ENCODE measurements at regions not wholly inside any gene's neighbourhood (a gene's known extent, or its start where the extent isn't known, plus 50 kb on each side); places are given as distances from the start of the nearest gene placed in this dataset.

- dilution Hi-C loops (cut with MboI; ENCODE audit: extremely low pct_ligation_motif_present, low sequenced_read_pairs), result no loop called here
- no peak for FAIRE-seq
Measured at GRCh38 chr18:35808796-35809195, 163.7 kb upstream of the RMP24 start.

More at GRCh38 chr18:35808796-35809195, 163.7 kb upstream of the RMP24 start:
- intact Hi-C loops (cut with micrococcal nuclease), result no loop called here
- Histone ChIP-seq H3K36me3 (ENCODE audit: control insufficient read depth in 2 of 2, extremely low read depth in 1 of 2, insufficient read depth in 2 of 2, low read length in 2 of 2) (no peaks in the 10 kb centered on the region), H3K4me2 (ENCODE audit: insufficient read depth, low read length) (no peak overlapping the region), H3K79me2 (ENCODE audit: control insufficient read depth, insufficient read depth, low read length) (no peaks in the 10 kb centered on the region), H3K27me3 (ENCODE audit: control insufficient read depth in 2 of 2, insufficient read depth in 2 of 2, low read length in 2 of 2) (peaks cover 2 to 18% of the 10 kb centered on the region in 2 experiments), H3K9me3 (replicated peaks; ENCODE audit: control insufficient read depth, insufficient read depth, low read length) (no peaks in the 10 kb centered on the region), H3K27ac (ENCODE audit: insufficient read depth, low read depth, low read length) (no peak overlapping the region), H3K4me3 (replicated peaks in 1 of 3; ENCODE audit: insufficient read depth in 1 of 3, low read depth in 1 of 3, low read length in 3 of 3) (no peak overlapping the region), H3K4me1 (ENCODE audit: control insufficient read depth, extremely low read depth, insufficient read depth, low read length) (peaks cover 12% of the 10 kb centered on the region), H4K20me1 (replicated peaks; ENCODE audit: control insufficient read depth, extremely low read depth, insufficient read depth, low read length) (no peaks in the 10 kb centered on the region), H2AFZ (ENCODE audit: low read depth, low read length) (no peak overlapping the region), H3K9ac (replicated peaks; ENCODE audit: extremely low read depth, insufficient read depth, low read length) (no peak overlapping the region), H3K9me1 (replicated peaks; ENCODE audit: control insufficient read depth, extremely low read depth, insufficient read depth, low read length) (no peaks in the 10 kb centered on the region)
- ChIA-PET CTCF (interaction anchor here (1.2 kb wide), 1 partner anchor 9 kb away, joined by 3 read pairs; no protein-coding TSS in a partner anchor), POLR2A (no interaction called here)
- TF ChIP-seq JUN (IDR thresholded peaks at IDR 0.05; ENCODE audit: borderline replicate concordance, insufficient read depth, insufficient read length, low read depth), result no peak
- no peak for TF ChIP-seq CTCF (IDR thresholded peaks at IDR 0.05; ENCODE audit: extremely low read depth in 1 of 2, insufficient read depth in 1 of 2, low read depth in 1 of 2, low read length in 2 of 2)
- TF ChIP-seq EZH2 (IDR thresholded peaks at IDR 0.05; ENCODE audit: borderline replicate concordance, low read depth, low read length, severe bottlenecking), result no peak
- no peak for TF ChIP-seq FOS (IDR thresholded peaks at IDR 0.05; ENCODE audit: borderline replicate concordance, insufficient read depth, low read length)
- TF ChIP-seq GATA2 (IDR thresholded peaks at IDR 0.05; ENCODE audit: insufficient read depth, insufficient read length, low read depth, low read length), result no peak
- no peak for TF ChIP-seq POLR2A (IDR thresholded peaks at IDR 0.05; ENCODE audit: low read depth, low read length)
- TF ChIP-seq MYC (IDR thresholded peaks at IDR 0.05; ENCODE audit: low read depth, low read length), result no peak
- TF ChIP-seq MAX (IDR thresholded peaks at IDR 0.05; ENCODE audit: insufficient read depth, insufficient read length), result no peak
- TF ChIP-seq POLR2AphosphoS5 (IDR thresholded peaks at IDR 0.05; ENCODE audit: insufficient read depth, low read depth, low read length), result no peak
- no TSS peak for BruUV-seq (replicated peaks)
- DNase-seq (ENCODE audit: low read depth, low spot score), result no peak

Measured in endothelial cell of umbilical vein (primary cell).